ENCODE measurements at regions not wholly inside any gene's neighbourhood (a gene's known extent, or its start where the extent isn't known, plus 50 kb on each side); places are given as distances from the start of the nearest gene placed in this dataset.

GRCh38 chr10:83680470-83680891, 458.8 kb upstream of the GHITM start:
- Histone ChIP-seq H2AFZ (ENCODE audit: low read length, unreplicated experiment) (no peak overlapping the region), H3K4me3 (ENCODE audit: low read depth, low read length) (no peak overlapping the region), H3K4me1 (ENCODE audit: control insufficient read depth, insufficient read depth, low read length, unreplicated experiment) (no peaks in the 10 kb centered on the region), H3K36me3 (ENCODE audit: insufficient read depth, low read length) (no peaks in the 10 kb centered on the region), H3K27me3 (ENCODE audit: insufficient read depth, low read length) (no peaks in the 10 kb centered on the region), H3K79me2 (ENCODE audit: control insufficient read depth, insufficient read depth, low read length, unreplicated experiment) (no peaks in the 10 kb centered on the region), H3K27ac (ENCODE audit: low read depth, low read length) (no peak overlapping the region)

- no peak overlapping the region for H3K4me3 ChIP-seq (ENCODE audit: low read depth, low read length)
- no peak overlapping the region for H2AFZ ChIP-seq (ENCODE audit: low read length, unreplicated experiment)
- no peaks in the 10 kb centered on the region for H3K79me2 ChIP-seq (ENCODE audit: control insufficient read depth, insufficient read depth, low read length, unreplicated experiment)
- no peaks in the 10 kb centered on the region for H3K27me3 ChIP-seq (ENCODE audit: insufficient read depth, low read length)
- H3K27ac ChIP-seq (ENCODE audit: low read depth, low read length): no peak overlapping the region
- no peaks in the 10 kb centered on the region for H3K4me1 ChIP-seq (ENCODE audit: control insufficient read depth, insufficient read depth, low read length, unreplicated experiment)
- H3K36me3 ChIP-seq (ENCODE audit: insufficient read depth, low read length): no peaks in the 10 kb centered on the region
Measured at GRCh38 chr10:83682414-83682813, 456.9 kb upstream of the GHITM start.

GRCh38 chr10:83685458-83685857, 453.9 kb upstream of the GHITM start:
- H3K4me1 ChIP-seq (ENCODE audit: control insufficient read depth, insufficient read depth, low read length, unreplicated experiment): no peaks in the 10 kb centered on the region
- no peaks in the 10 kb centered on the region for H3K27me3 ChIP-seq (ENCODE audit: insufficient read depth, low read length)
- no peak overlapping the region for H2AFZ ChIP-seq (ENCODE audit: low read length, unreplicated experiment)
- H3K36me3 ChIP-seq (ENCODE audit: insufficient read depth, low read length): no peaks in the 10 kb centered on the region
- no peak overlapping the region for H3K4me3 ChIP-seq (ENCODE audit: low read depth, low read length)
- H3K79me2 ChIP-seq (ENCODE audit: control insufficient read depth, insufficient read depth, low read length, unreplicated experiment): no peaks in the 10 kb centered on the region
- H3K27ac ChIP-seq (ENCODE audit: low read depth, low read length): no peak overlapping the region

GRCh38 chr10:83691791-83692596, 447.3 kb upstream of the GHITM start:
- Histone ChIP-seq H3K79me2 (ENCODE audit: control insufficient read depth, insufficient read depth, low read length, unreplicated experiment) (no peaks in the 10 kb centered on the region), H3K27me3 (ENCODE audit: insufficient read depth, low read length) (no peaks in the 10 kb centered on the region), H3K27ac (ENCODE audit: low read depth, low read length) (no peak overlapping the region), H3K4me3 (ENCODE audit: low read depth, low read length) (no peak overlapping the region), H2AFZ (ENCODE audit: low read length, unreplicated experiment) (no peak overlapping the region), H3K36me3 (ENCODE audit: insufficient read depth, low read length) (no peaks in the 10 kb centered on the region), H3K4me1 (ENCODE audit: control insufficient read depth, insufficient read depth, low read length, unreplicated experiment) (no peaks in the 10 kb centered on the region)

- no peaks in the 10 kb centered on the region for H3K36me3 ChIP-seq (ENCODE audit: insufficient read depth, low read length)
- no peaks in the 10 kb centered on the region for H3K4me1 ChIP-seq (ENCODE audit: control insufficient read depth, insufficient read depth, low read length, unreplicated experiment)
- no peaks in the 10 kb centered on the region for H3K27me3 ChIP-seq (ENCODE audit: insufficient read depth, low read length)
- H3K4me3 ChIP-seq (ENCODE audit: low read depth, low read length): no peak overlapping the region
- H3K79me2 ChIP-seq (ENCODE audit: control insufficient read depth, insufficient read depth, low read length, unreplicated experiment): no peaks in the 10 kb centered on the region
- no peak overlapping the region for H3K27ac ChIP-seq (ENCODE audit: low read depth, low read length)
- no peak overlapping the region for H2AFZ ChIP-seq (ENCODE audit: low read length, unreplicated experiment)
Measured at GRCh38 chr10:83698899-83699298, 440.4 kb upstream of the GHITM start.

- no peak overlapping the region for H2AFZ ChIP-seq (ENCODE audit: low read length, unreplicated experiment)
- H3K27ac ChIP-seq (ENCODE audit: low read depth, low read length): no peak overlapping the region
- no peaks in the 10 kb centered on the region for H3K4me1 ChIP-seq (ENCODE audit: control insufficient read depth, insufficient read depth, low read length, unreplicated experiment)
- H3K27me3 ChIP-seq (ENCODE audit: insufficient read depth, low read length): no peaks in the 10 kb centered on the region
- H3K36me3 ChIP-seq (ENCODE audit: insufficient read depth, low read length): no peaks in the 10 kb centered on the region
- no peaks in the 10 kb centered on the region for H3K79me2 ChIP-seq (ENCODE audit: control insufficient read depth, insufficient read depth, low read length, unreplicated experiment)
- no peak overlapping the region for H3K4me3 ChIP-seq (ENCODE audit: low read depth, low read length)
Measured at GRCh38 chr10:83701799-83702198, 437.5 kb upstream of the GHITM start.

- Histone ChIP-seq H3K27ac (ENCODE audit: low read depth, low read length) (no peak overlapping the region), H3K36me3 (ENCODE audit: insufficient read depth, low read length) (no peaks in the 10 kb centered on the region), H3K4me3 (ENCODE audit: low read depth, low read length) (no peak overlapping the region), H2AFZ (ENCODE audit: low read length, unreplicated experiment) (no peak overlapping the region), H3K79me2 (ENCODE audit: control insufficient read depth, insufficient read depth, low read length, unreplicated experiment) (no peaks in the 10 kb centered on the region), H3K27me3 (ENCODE audit: insufficient read depth, low read length) (no peaks in the 10 kb centered on the region), H3K4me1 (ENCODE audit: control insufficient read depth, insufficient read depth, low read length, unreplicated experiment) (no peaks in the 10 kb centered on the region)
Measured at GRCh38 chr10:83702731-83703130, 436.6 kb upstream of the GHITM start.

- Histone ChIP-seq H3K36me3 (ENCODE audit: insufficient read depth, low read length) (no peaks in the 10 kb centered on the region), H3K27me3 (ENCODE audit: insufficient read depth, low read length) (no peaks in the 10 kb centered on the region), H3K79me2 (ENCODE audit: control insufficient read depth, insufficient read depth, low read length, unreplicated experiment) (no peaks in the 10 kb centered on the region), H3K4me3 (ENCODE audit: low read depth, low read length) (no peak overlapping the region), H2AFZ (ENCODE audit: low read length, unreplicated experiment) (no peak overlapping the region), H3K27ac (ENCODE audit: low read depth, low read length) (no peak overlapping the region), H3K4me1 (ENCODE audit: control insufficient read depth, insufficient read depth, low read length, unreplicated experiment) (no peaks in the 10 kb centered on the region)
Measured at GRCh38 chr10:83706120-83706519, 433.2 kb upstream of the GHITM start.

GRCh38 chr10:83706952-83707582, 432.2 kb upstream of the GHITM start:
- Histone ChIP-seq H3K4me1 (ENCODE audit: control insufficient read depth, insufficient read depth, low read length, unreplicated experiment) (no peaks in the 10 kb centered on the region), H3K4me3 (ENCODE audit: low read depth, low read length) (no peak overlapping the region), H3K27ac (ENCODE audit: low read depth, low read length) (no peak overlapping the region), H3K27me3 (ENCODE audit: insufficient read depth, low read length) (no peaks in the 10 kb centered on the region), H2AFZ (ENCODE audit: low read length, unreplicated experiment) (no peak overlapping the region), H3K79me2 (ENCODE audit: control insufficient read depth, insufficient read depth, low read length, unreplicated experiment) (no peaks in the 10 kb centered on the region), H3K36me3 (ENCODE audit: insufficient read depth, low read length) (no peaks in the 10 kb centered on the region)

GRCh38 chr10:83713423-83713822, 425.9 kb upstream of the GHITM start:
- H2AFZ ChIP-seq (ENCODE audit: low read length, unreplicated experiment): no peak overlapping the region
- no peaks in the 10 kb centered on the region for H3K27me3 ChIP-seq (ENCODE audit: insufficient read depth, low read length)
- no peak overlapping the region for H3K27ac ChIP-seq (ENCODE audit: low read depth, low read length)
- H3K4me1 ChIP-seq (ENCODE audit: control insufficient read depth, insufficient read depth, low read length, unreplicated experiment): no peaks in the 10 kb centered on the region
- no peaks in the 10 kb centered on the region for H3K36me3 ChIP-seq (ENCODE audit: insufficient read depth, low read length)
- no peaks in the 10 kb centered on the region for H3K79me2 ChIP-seq (ENCODE audit: control insufficient read depth, insufficient read depth, low read length, unreplicated experiment)
- H3K4me3 ChIP-seq (ENCODE audit: low read depth, low read length): no peak overlapping the region

- Histone ChIP-seq H3K79me2 (ENCODE audit: control insufficient read depth, insufficient read depth, low read length, unreplicated experiment) (no peaks in the 10 kb centered on the region), H3K27me3 (ENCODE audit: insufficient read depth, low read length) (no peaks in the 10 kb centered on the region), H3K36me3 (ENCODE audit: insufficient read depth, low read length) (no peaks in the 10 kb centered on the region), H3K4me3 (ENCODE audit: low read depth, low read length) (no peak overlapping the region), H3K27ac (ENCODE audit: low read depth, low read length) (no peak overlapping the region), H2AFZ (ENCODE audit: low read length, unreplicated experiment) (no peak overlapping the region), H3K4me1 (ENCODE audit: control insufficient read depth, insufficient read depth, low read length, unreplicated experiment) (no peaks in the 10 kb centered on the region)
Measured at GRCh38 chr10:83723080-83723479, 416.2 kb upstream of the GHITM start.
